Activated CD8-positive, alpha-beta memory T cell treated with anti-CD3 and anti-CD28 coated beads, Interleukin-2, amount 50 U/mL, for 24 hours (primary cell): ENCODE measurements at regions not wholly inside any gene's neighbourhood (a gene's known extent, or its start where the extent isn't known, plus 50 kb on each side); places are given as distances from the start of the nearest gene placed in this dataset.

Experiments used
- DNase-seq: peaks from one replicate; pipeline ENCODE4 v3.0.0-alpha.2; 2020; ENCODE audit errors: extremely low read depth

GRCh38 chr10:123557366-123558108 lies 108.6 kb upstream of the GPR26 start:
- DNase-seq = no peak

- DNase-seq = no peak
Measured at GRCh38 chr10:123558651-123559050, 107.5 kb upstream of the GPR26 start.

GRCh38 chr10:123559066-123559822 lies 106.9 kb upstream of the GPR26 start:
- no peak for DNase-seq

GRCh38 chr10:123559823-123560092 lies 106.4 kb upstream of the GPR26 start:
- DNase-seq = no peak

GRCh38 chr10:123560301-123561140 lies 105.6 kb upstream of the GPR26 start:
- DNase-seq = no peak

- no peak for DNase-seq
Measured at GRCh38 chr10:123561141-123561440, 105.1 kb upstream of the GPR26 start.

- no peak for DNase-seq
Measured at GRCh38 chr10:123562387-123562786, 103.8 kb upstream of the GPR26 start.

GRCh38 chr10:123562811-123563580 lies 103.2 kb upstream of the GPR26 start:
- no peak for DNase-seq

- DNase-seq = no peak
Measured at GRCh38 chr10:123563581-123563855, 102.6 kb upstream of the GPR26 start.

GRCh38 chr10:123563994-123564393 lies 102.2 kb upstream of the GPR26 start:
- no peak for DNase-seq

- DNase-seq = no peak
Measured at GRCh38 chr10:123564631-123565030, 101.5 kb upstream of the GPR26 start.

- DNase-seq = no peak
Measured at GRCh38 chr10:123565691-123566660, 100.2 kb upstream of the GPR26 start.

GRCh38 chr10:123567984-123568739 lies 98.0 kb upstream of the GPR26 start:
- no peak for DNase-seq

- no peak for DNase-seq
Measured at GRCh38 chr10:123568751-123569150, 97.4 kb upstream of the GPR26 start.

GRCh38 chr10:123569436-123570035 lies 96.6 kb upstream of the GPR26 start:
- no peak for DNase-seq

- no peak for DNase-seq
Measured at GRCh38 chr10:123570051-123570897, 95.9 kb upstream of the GPR26 start.

GRCh38 chr10:123570898-123571515 lies 95.1 kb upstream of the GPR26 start:
- DNase-seq = no peak

GRCh38 chr10:123571978-123572377 lies 94.2 kb upstream of the GPR26 start:
- no peak for DNase-seq
